ENCODE measurements at regions not wholly inside any gene's neighbourhood (a gene's known extent, or its start where the extent isn't known, plus 50 kb on each side); places are given as distances from the start of the nearest gene placed in this dataset.

DNA sequence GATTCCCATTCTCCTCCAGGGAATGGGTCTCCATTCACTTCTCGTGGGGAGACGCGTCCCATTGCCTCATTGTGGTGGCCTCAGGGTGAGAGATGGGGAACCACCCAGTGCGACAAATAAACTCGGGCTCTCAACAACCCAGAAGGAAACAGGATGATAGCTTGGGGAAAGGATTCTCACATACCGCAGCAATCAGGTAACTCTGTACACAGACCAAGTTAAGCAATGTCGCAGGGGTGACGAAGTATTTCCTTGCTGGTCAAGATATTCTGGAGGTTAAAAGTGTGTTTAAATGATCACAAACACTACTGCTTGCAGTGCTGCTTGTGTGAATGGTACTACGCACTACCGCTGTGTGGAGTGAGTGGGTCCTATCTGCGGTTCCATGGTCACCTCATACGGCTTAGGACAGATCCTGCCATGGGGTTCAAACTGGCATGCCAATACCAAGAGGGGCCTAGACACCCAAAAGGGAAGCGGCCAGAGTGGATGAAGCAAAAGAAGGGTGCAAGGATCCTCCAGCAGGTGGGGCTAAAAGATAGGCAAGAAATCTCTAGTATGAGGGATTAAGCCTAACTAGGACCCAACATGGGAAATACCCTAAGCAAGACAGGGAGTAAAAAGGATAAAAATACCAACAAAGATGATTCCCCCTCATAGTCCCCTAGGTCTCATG, 143.8 kb upstream of the TMEM106B start:
- TF ChIP-seq, protein P1, sequence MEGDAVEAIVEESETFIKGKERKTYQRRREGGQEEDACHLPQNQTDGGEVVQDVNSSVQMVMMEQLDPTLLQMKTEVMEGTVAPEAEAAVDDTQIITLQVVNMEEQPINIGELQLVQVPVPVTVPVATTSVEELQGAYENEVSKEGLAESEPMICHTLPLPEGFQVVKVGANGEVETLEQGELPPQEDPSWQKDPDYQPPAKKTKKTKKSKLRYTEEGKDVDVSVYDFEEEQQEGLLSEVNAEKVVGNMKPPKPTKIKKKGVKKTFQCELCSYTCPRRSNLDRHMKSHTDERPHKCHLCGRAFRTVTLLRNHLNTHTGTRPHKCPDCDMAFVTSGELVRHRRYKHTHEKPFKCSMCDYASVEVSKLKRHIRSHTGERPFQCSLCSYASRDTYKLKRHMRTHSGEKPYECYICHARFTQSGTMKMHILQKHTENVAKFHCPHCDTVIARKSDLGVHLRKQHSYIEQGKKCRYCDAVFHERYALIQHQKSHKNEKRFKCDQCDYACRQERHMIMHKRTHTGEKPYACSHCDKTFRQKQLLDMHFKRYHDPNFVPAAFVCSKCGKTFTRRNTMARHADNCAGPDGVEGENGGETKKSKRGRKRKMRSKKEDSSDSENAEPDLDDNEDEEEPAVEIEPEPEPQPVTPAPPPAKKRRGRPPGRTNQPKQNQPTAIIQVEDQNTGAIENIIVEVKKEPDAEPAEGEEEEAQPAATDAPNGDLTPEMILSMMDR (IDR thresholded peaks at IDR 0.05): peak; percentile 39 to 80 (median 74)
- TF ChIP-seq POLR2A (IDR thresholded peaks at IDR 0.05): no peak
